MM.1S (cell line): ENCODE measurements at regions not wholly inside any gene's neighbourhood (a gene's known extent, or its start where the extent isn't known, plus 50 kb on each side); places are given as distances from the start of the nearest gene placed in this dataset.

Experiments used
- DNase-seq: peaks from one replicate; pipeline ENCODE4 v3.0.0-alpha.2; 2015
- H2AFZ ChIP-seq: fragments of 300-600 bp; sonication (generic); 2 replicates; pipeline ENCODE4 v1.6.0; 2016; ENCODE audit warnings: antibody characterized with exemption, low read length
- H3F3A ChIP-seq: fragments of 300-600 bp; sonication (generic); 2 replicates; pipeline ENCODE4 v1.6.1; 2016; ENCODE audit warnings: mild to moderate bottlenecking, antibody characterized with exemption, low read length, moderate library complexity, mixed read lengths; ENCODE audit not compliant: insufficient read depth
- H3K27ac ChIP-seq: fragments of 300-600 bp; sonication (generic); 2 replicates; pipeline ENCODE4 v1.5.1; 2016; ENCODE audit warnings: mild to moderate bottlenecking, low read length
- H3K27me3 ChIP-seq: fragments of 300-600 bp; sonication (generic); replicated peaks from 2 replicates; pipeline ENCODE4 v1.6.0; 2016; ENCODE audit warnings: low read length; ENCODE audit not compliant: insufficient read depth
- H3K36me3 ChIP-seq: fragments of 300-600 bp; sonication (generic); replicated peaks from 2 replicates; pipeline ENCODE4 v1.6.1; 2016; ENCODE audit warnings: mild to moderate bottlenecking, low read length, mixed read lengths; ENCODE audit not compliant: insufficient read depth
- H3K4me1 ChIP-seq: fragments of 300-600 bp; sonication (generic); 2 replicates; pipeline ENCODE4 v1.6.1; 2016; ENCODE audit warnings: low read length, mixed read lengths
- H3K4me2 ChIP-seq: fragments of 300-600 bp; sonication (generic); 2 replicates; pipeline ENCODE4 v1.6.0; 2016; ENCODE audit warnings: low read depth, low read length
- H3K4me3 ChIP-seq: fragments of 300-600 bp; sonication (generic); 2 replicates; pipeline ENCODE4 v1.5.1; 2016; ENCODE audit warnings: low read length, mixed read lengths
- H3K79me2 ChIP-seq: fragments of 300-600 bp; sonication (generic); 2 replicates; pipeline ENCODE4 v1.6.1; 2016; ENCODE audit warnings: mixed run types, low read length, mixed read lengths
- H3K9ac ChIP-seq: fragments of 300-600 bp; sonication (generic); 2 replicates; pipeline ENCODE4 v1.6.1; 2016; ENCODE audit warnings: low read length, mixed read lengths
- H3K9me2 ChIP-seq: fragments of 300-600 bp; sonication (generic); replicated peaks from 2 replicates; pipeline ENCODE4 v1.6.1; 2016; ENCODE audit warnings: mild to moderate bottlenecking, low read length, mixed read lengths; ENCODE audit not compliant: insufficient read depth
- H3K9me3 ChIP-seq: fragments of 300-600 bp; sonication (generic); replicated peaks from 2 replicates; pipeline ENCODE4 v1.6.1; 2016; ENCODE audit warnings: mild to moderate bottlenecking, low read length, mixed read lengths; ENCODE audit not compliant: insufficient read depth
- H4K20me1 ChIP-seq: fragments of 300-600 bp; sonication (generic); 2 replicates; pipeline ENCODE4 v1.6.1; 2016; ENCODE audit warnings: mild to moderate bottlenecking, low read length, moderate library complexity, mixed read lengths; ENCODE audit not compliant: insufficient read depth
- EZH2 ChIP-seq: fragments of 300-600 bp; sonication (generic); optimal IDR thresholded peaks from 2 replicates; pipeline ENCODE3; 2017; ENCODE audit warnings: low read depth, mild to moderate bottlenecking, antibody characterized with exemption, low read length, mixed read lengths
- EZH2phosphoT487 ChIP-seq: fragments of 300-600 bp; sonication (generic); IDR thresholded peaks from 2 replicates; pipeline ENCODE4 v1.6.1; 2018; ENCODE audit warnings: antibody characterized with exemption, low read length
- TF ChIP-seq, protein P1 (sequence below): fragments of 300-600 bp; sonication (generic); IDR thresholded peaks from 2 replicates; pipeline ENCODE4 v1.5.1; 2016; ENCODE audit warnings: antibody characterized with exemption, low read length, mixed read lengths

DNA sequence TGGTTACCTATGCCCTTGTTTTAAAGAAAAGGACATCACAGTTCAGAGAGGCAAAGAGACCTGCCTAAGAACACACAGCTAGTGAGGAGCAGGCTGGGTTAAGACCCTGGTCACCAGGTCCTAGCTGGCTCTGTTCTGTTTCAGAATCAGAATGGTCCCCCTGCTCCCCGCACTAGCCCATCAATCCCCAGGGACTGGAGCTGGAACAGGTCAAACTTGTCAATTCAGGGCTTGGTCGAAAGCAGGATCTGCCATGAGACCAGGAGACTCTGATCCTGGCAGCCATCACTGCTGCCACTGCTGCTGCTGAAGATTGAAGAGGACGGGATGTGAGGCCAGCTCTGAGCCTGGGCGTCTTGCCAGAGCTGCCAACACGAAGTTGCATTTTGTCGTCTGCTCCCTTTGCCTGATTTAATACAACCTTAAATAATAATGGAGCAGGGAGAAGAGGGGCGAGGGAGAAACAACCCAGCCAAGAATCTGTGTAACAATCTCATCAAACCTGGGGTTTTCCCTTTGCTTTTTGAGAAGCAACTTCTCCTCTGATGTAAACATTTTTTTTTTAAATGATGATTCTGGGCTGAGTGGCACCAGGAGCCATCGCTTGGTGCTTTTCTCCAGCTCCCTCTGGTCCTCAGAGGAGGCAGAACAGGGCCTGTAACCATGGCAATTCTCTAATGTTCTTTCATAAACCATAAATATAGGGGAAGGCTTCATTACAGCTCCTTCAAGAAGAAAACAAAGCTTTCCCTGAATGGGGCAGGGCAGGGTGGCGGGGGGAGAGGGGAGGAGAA lies 119.0 kb upstream of the SORCS3 start:
- no peak for DNase-seq
- H2AFZ ChIP-seq: no peak overlapping the region
- no peak for TF ChIP-seq EZH2
- TF ChIP-seq, protein P1, sequence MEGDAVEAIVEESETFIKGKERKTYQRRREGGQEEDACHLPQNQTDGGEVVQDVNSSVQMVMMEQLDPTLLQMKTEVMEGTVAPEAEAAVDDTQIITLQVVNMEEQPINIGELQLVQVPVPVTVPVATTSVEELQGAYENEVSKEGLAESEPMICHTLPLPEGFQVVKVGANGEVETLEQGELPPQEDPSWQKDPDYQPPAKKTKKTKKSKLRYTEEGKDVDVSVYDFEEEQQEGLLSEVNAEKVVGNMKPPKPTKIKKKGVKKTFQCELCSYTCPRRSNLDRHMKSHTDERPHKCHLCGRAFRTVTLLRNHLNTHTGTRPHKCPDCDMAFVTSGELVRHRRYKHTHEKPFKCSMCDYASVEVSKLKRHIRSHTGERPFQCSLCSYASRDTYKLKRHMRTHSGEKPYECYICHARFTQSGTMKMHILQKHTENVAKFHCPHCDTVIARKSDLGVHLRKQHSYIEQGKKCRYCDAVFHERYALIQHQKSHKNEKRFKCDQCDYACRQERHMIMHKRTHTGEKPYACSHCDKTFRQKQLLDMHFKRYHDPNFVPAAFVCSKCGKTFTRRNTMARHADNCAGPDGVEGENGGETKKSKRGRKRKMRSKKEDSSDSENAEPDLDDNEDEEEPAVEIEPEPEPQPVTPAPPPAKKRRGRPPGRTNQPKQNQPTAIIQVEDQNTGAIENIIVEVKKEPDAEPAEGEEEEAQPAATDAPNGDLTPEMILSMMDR: no peak
- TF ChIP-seq EZH2phosphoT487: no peak
- no peaks in the 10 kb centered on the region for H3F3A ChIP-seq
- H3K27me3 ChIP-seq: no peaks in the 10 kb centered on the region
- no peak overlapping the region for H3K9ac ChIP-seq
- H3K9me2 ChIP-seq: no peaks in the 10 kb centered on the region
- H3K9me3 ChIP-seq: no peaks in the 10 kb centered on the region
- no peaks in the 10 kb centered on the region for H3K36me3 ChIP-seq
- no peaks in the 10 kb centered on the region for H3K79me2 ChIP-seq
- no peaks in the 10 kb centered on the region for H4K20me1 ChIP-seq
- H3K4me1 ChIP-seq: no peaks in the 10 kb centered on the region
- H3K27ac ChIP-seq: no peak overlapping the region
- H3K4me3 ChIP-seq: no peak overlapping the region
- H3K4me2 ChIP-seq: no peak overlapping the region

DNA sequence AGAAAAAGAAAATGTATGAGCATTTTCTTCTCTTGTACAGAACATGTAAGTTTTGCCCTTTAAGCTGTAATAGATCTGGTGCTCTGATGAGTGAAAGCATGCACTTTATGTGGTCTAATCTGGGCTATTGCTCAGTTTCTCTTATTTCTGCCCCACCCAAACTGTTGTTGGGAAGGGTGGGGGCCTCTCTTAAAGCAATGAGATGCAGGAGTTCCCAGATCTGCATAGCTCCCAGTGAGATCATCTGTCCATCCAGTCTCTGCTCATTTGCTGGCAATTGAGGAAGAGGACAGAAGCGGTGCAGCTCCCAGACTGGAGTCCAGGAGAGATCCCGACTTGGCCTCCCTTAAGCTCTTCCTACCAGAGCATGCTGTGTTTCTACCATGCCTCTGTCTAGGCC lies 114.9 kb upstream of the SORCS3 start:
- no peak overlapping the region for H3K9ac ChIP-seq
- no peak overlapping the region for H3K4me2 ChIP-seq
- no peaks in the 10 kb centered on the region for H3K36me3 ChIP-seq
- no peak overlapping the region for H2AFZ ChIP-seq
- no peak for TF ChIP-seq EZH2
- TF ChIP-seq, protein P1: no peak
- no peak for TF ChIP-seq EZH2phosphoT487
- no peaks in the 10 kb centered on the region for H3K4me1 ChIP-seq
- no peak for DNase-seq
- no peaks in the 10 kb centered on the region for H4K20me1 ChIP-seq
- no peaks in the 10 kb centered on the region for H3F3A ChIP-seq
- H3K4me3 ChIP-seq: no peak overlapping the region
- H3K9me3 ChIP-seq: no peaks in the 10 kb centered on the region
- no peaks in the 10 kb centered on the region for H3K9me2 ChIP-seq
- H3K27me3 ChIP-seq: no peaks in the 10 kb centered on the region
- H3K27ac ChIP-seq: no peak overlapping the region
- H3K79me2 ChIP-seq: no peaks in the 10 kb centered on the region

DNA sequence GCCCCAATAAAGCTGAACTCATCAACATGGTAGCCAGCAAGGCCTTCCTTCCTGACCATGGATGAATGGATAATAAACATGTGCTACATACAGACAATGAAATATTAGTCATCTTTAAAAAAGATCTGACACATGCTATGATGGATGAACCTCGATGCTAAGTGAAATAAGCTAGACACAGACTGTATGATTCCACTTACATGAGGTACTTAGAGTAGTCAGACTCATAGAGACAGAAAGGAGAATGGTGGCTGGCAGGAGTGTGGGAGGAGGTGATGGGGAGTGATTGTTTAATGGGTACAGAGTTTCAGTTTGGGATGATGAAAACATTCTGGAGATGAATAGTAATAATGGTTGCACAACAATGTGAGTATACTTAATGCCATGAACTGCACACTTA lies 114.1 kb upstream of the SORCS3 start:
- no peak for DNase-seq
- Histone ChIP-seq H3K79me2 (no peaks in the 10 kb centered on the region), H3K9me3 (no peaks in the 10 kb centered on the region), H3K36me3 (no peaks in the 10 kb centered on the region), H3F3A (no peaks in the 10 kb centered on the region), H2AFZ (no peak overlapping the region), H3K27ac (no peak overlapping the region), H3K4me1 (no peaks in the 10 kb centered on the region), H3K27me3 (no peaks in the 10 kb centered on the region), H3K4me2 (no peak overlapping the region), H4K20me1 (no peaks in the 10 kb centered on the region), H3K9ac (no peak overlapping the region), H3K9me2 (no peaks in the 10 kb centered on the region), H3K4me3 (no peak overlapping the region)
- TF ChIP-seq EZH2 (no peak), EZH2phosphoT487 (no peak)
- TF ChIP-seq, protein P1: no peak
